Panc1 (cell line): ENCODE measurements at regions not wholly inside any gene's neighbourhood (a gene's known extent, or its start where the extent isn't known, plus 50 kb on each side); places are given as distances from the start of the nearest gene placed in this dataset.

ENCODE experiments used
- CTCF ChIP-seq: fragments of 450-650 bp; IDR thresholded peaks from 2 replicates; pipeline ENCODE4 v1.5.1; 2017; ENCODE audit warnings: mild to moderate bottlenecking
- POLR2AphosphoS5 ChIP-seq: IDR thresholded peaks from 2 replicates; pipeline ENCODE4 v1.6.1; 2012; ENCODE audit warnings: mild to moderate bottlenecking, low read depth, low read length, moderate library complexity
- TCF7L2 ChIP-seq: IDR thresholded peaks from 2 replicates; pipeline ENCODE4 v1.6.1; 2011; ENCODE audit warnings: mild to moderate bottlenecking, low read depth, low read length, inconsistent platforms

- TF ChIP-seq CTCF (no peak), TCF7L2 (no peak), POLR2AphosphoS5 (no peak)
Observed at GRCh38 chr17:77395501-77396048, 254.8 kb downstream of the SEC14L1 start.
